OCI-LY1 (cell line): ENCODE measurements at regions not wholly inside any gene's neighbourhood (a gene's known extent, or its start where the extent isn't known, plus 50 kb on each side); places are given as distances from the start of the nearest gene placed in this dataset.

Experiments
- H2AFZ ChIP-seq: fragments of 200-600 bp; sonication (generic), shearing (Covaris generic); 2 replicates; pipeline ENCODE4 v1.6.0; 2014; ENCODE audit warnings: antibody characterized with exemption, mild to moderate bottlenecking, low read length
- H3F3A ChIP-seq: fragments of 200-600 bp; sonication (generic), shearing (Covaris generic); 2 replicates; pipeline ENCODE4 v1.6.0; 2014; ENCODE audit warnings: mild to moderate bottlenecking, antibody characterized with exemption, low read length, moderate library complexity; ENCODE audit not compliant: insufficient read depth
- H3K27ac ChIP-seq: fragments of 200-600 bp; sonication (generic); 2 replicates; pipeline ENCODE4 v1.5.1; 2014; ENCODE audit warnings: low read length, mixed run types, mild to moderate bottlenecking, low read depth; ENCODE audit not compliant: poor library complexity, severe bottlenecking
- H3K27me3 ChIP-seq: fragments of 200-600 bp; sonication (generic); 2 replicates; pipeline ENCODE4 v1.6.0; 2014; ENCODE audit warnings: antibody characterized with exemption, mild to moderate bottlenecking, low read length, moderate library complexity; ENCODE audit not compliant: insufficient read depth
- H3K36me3 ChIP-seq: fragments of 200-600 bp; sonication (generic); 2 replicates; pipeline ENCODE4 v1.6.1; 2014; ENCODE audit warnings: mild to moderate bottlenecking, antibody characterized with exemption, low read length, moderate library complexity, mixed read lengths; ENCODE audit not compliant: insufficient read depth
- H3K4me1 ChIP-seq: fragments of 200-600 bp; sonication (generic); 2 replicates; pipeline ENCODE4 v1.5.1; 2014; ENCODE audit warnings: mild to moderate bottlenecking, low read length, moderate library complexity; ENCODE audit not compliant: insufficient read depth, severe bottlenecking
- H3K4me2 ChIP-seq: fragments of 200-600 bp; sonication (generic), shearing (Covaris generic); 2 replicates; pipeline ENCODE4 v1.6.1; 2014; ENCODE audit warnings: low read length
- H3K4me3 ChIP-seq: fragments of 200-600 bp; sonication (generic); 2 replicates; pipeline ENCODE4 v1.5.1; 2014; ENCODE audit warnings: low read length, low read depth, mild to moderate bottlenecking, mixed read lengths; ENCODE audit not compliant: poor library complexity, severe bottlenecking
- H3K79me2 ChIP-seq: fragments of 200-600 bp; shearing (Covaris generic); 2 replicates; pipeline ENCODE4 v1.6.1; 2016; ENCODE audit warnings: mixed run types, low read length, mixed read lengths; ENCODE audit not compliant: insufficient read depth
- H3K9ac ChIP-seq: fragments of 200-600 bp; sonication (generic), shearing (Covaris generic); 2 replicates; pipeline ENCODE4 v1.6.1; 2014; ENCODE audit warnings: mild to moderate bottlenecking, low read length, mixed read lengths
- H3K9me2 ChIP-seq: fragments of 200-600 bp; sonication (generic), shearing (Covaris generic); 2 replicates; pipeline ENCODE4 v1.6.1; 2014; ENCODE audit warnings: low read depth, mild to moderate bottlenecking, low read length, mixed read lengths
- H3K9me3 ChIP-seq: fragments of 200-600 bp; shearing (Covaris generic); 2 replicates; pipeline ENCODE4 v1.6.1; 2014; ENCODE audit warnings: low read length, mixed read lengths
- H4K20me1 ChIP-seq: fragments of 200-600 bp; sonication (generic), shearing (Covaris generic); 2 replicates; pipeline ENCODE4 v1.6.0; 2016; ENCODE audit warnings: mild to moderate bottlenecking, low read length; ENCODE audit not compliant: insufficient read depth
- CTCF ChIP-seq: fragments of 200-600 bp; sonication (generic), shearing (Covaris generic); IDR thresholded peaks from 2 replicates; pipeline ENCODE4 v1.5.1; 2017; ENCODE audit warnings: mild to moderate bottlenecking, antibody characterized with exemption, low read length, moderate library complexity, mixed read lengths
- EZH2 ChIP-seq: fragments of 200-600 bp; sonication (generic), shearing (Covaris generic); IDR thresholded peaks from 2 replicates; pipeline ENCODE4 v1.8.0; 2017; ENCODE audit warnings: borderline replicate concordance, mixed run types, mild to moderate bottlenecking, antibody characterized with exemption, low read length, moderate library complexity, mixed read lengths

- Histone ChIP-seq H3K9me2 (no peaks in the 10 kb centered on the region), H3K4me1 (no peaks in the 10 kb centered on the region), H3K27me3 (no peaks in the 10 kb centered on the region), H3K4me3 (no peak overlapping the region), H3K79me2 (no peaks in the 10 kb centered on the region), H3K9ac (no peak overlapping the region), H2AFZ (no peak overlapping the region), H3K4me2 (no peak overlapping the region), H4K20me1 (no peaks in the 10 kb centered on the region), H3K9me3 (peaks cover 4% of the 10 kb centered on the region; the same call in 1 of the 2 replicates), H3F3A (no peaks in the 10 kb centered on the region), H3K27ac (no peak overlapping the region), H3K36me3 (no peaks in the 10 kb centered on the region)
- TF ChIP-seq CTCF (no peak), EZH2 (no peak)
Measured at GRCh38 chr18:73933685-73934084, 213.9 kb downstream of the FBXO15 start.

GRCh38 chr18:73932976-73933375 lies 214.7 kb downstream of the FBXO15 start:
- H3K27ac ChIP-seq, result no peak overlapping the region
- no peak for TF ChIP-seq EZH2
- no peaks in the 10 kb centered on the region for H4K20me1 ChIP-seq
- H3K9me2 ChIP-seq, result no peaks in the 10 kb centered on the region
- H3K9me3 ChIP-seq, result peaks cover 4% of the 10 kb centered on the region; the same call in 1 of the 2 replicates
- H3K4me1 ChIP-seq, result no peaks in the 10 kb centered on the region
- H3K79me2 ChIP-seq, result no peaks in the 10 kb centered on the region
- no peaks in the 10 kb centered on the region for H3F3A ChIP-seq
- no peak overlapping the region for H3K9ac ChIP-seq
- H3K27me3 ChIP-seq, result no peaks in the 10 kb centered on the region
- H2AFZ ChIP-seq, result no peak overlapping the region
- H3K4me2 ChIP-seq, result no peak overlapping the region
- no peak overlapping the region for H3K4me3 ChIP-seq
- no peaks in the 10 kb centered on the region for H3K36me3 ChIP-seq

- Histone ChIP-seq H3K27ac (no peak overlapping the region), H3K9me3 (peaks cover 4% of the 10 kb centered on the region; the same call in 1 of the 2 replicates), H4K20me1 (no peaks in the 10 kb centered on the region), H3K9ac (no peak overlapping the region), H3K4me3 (no peak overlapping the region), H2AFZ (no peak overlapping the region), H3K4me2 (no peak overlapping the region), H3K9me2 (no peaks in the 10 kb centered on the region), H3K4me1 (no peaks in the 10 kb centered on the region), H3K79me2 (no peaks in the 10 kb centered on the region), H3F3A (no peaks in the 10 kb centered on the region), H3K27me3 (no peaks in the 10 kb centered on the region), H3K36me3 (no peaks in the 10 kb centered on the region)
- no peak for TF ChIP-seq EZH2
- TF ChIP-seq CTCF, result no peak
Measured at GRCh38 chr18:73927496-73927895, 220.1 kb downstream of the FBXO15 start.

GRCh38 chr18:73924836-73925235 lies 222.8 kb downstream of the FBXO15 start:
- Histone ChIP-seq H3K4me2 (no peak overlapping the region), H4K20me1 (no peaks in the 10 kb centered on the region), H3K4me3 (no peak overlapping the region), H3K27me3 (no peaks in the 10 kb centered on the region), H2AFZ (no peak overlapping the region), H3K4me1 (no peaks in the 10 kb centered on the region), H3K36me3 (no peaks in the 10 kb centered on the region), H3K9me3 (no peaks in the 10 kb centered on the region), H3K79me2 (no peaks in the 10 kb centered on the region), H3K27ac (no peak overlapping the region), H3K9ac (no peak overlapping the region), H3F3A (no peaks in the 10 kb centered on the region), H3K9me2 (no peaks in the 10 kb centered on the region)
- TF ChIP-seq EZH2 (no peak), CTCF (no peak)
